Lower leg skin (tissue), 3 donors: ENCODE measurements at regions not wholly inside any gene's neighbourhood (a gene's known extent, or its start where the extent isn't known, plus 50 kb on each side); places are given as distances from the start of the nearest gene placed in this dataset.

Experiments used
- CTCF ChIP-seq, 3 donors: fragments of 450-650 bp; IDR thresholded peaks; one replicate each; pipeline ENCODE4 v1.5.1; 2016; ENCODE audit warnings: antibody characterized with exemption in 3 of 3, mild to moderate bottlenecking in 3 of 3, moderate library complexity in 2 of 3
- POLR2A ChIP-seq, 2 donors: fragments of 450-650 bp; IDR thresholded peaks; one replicate each; pipeline ENCODE4 v1.6.1; 2016 to 2017; ENCODE audit warnings: antibody characterized with exemption in 2 of 2, mild to moderate bottlenecking in 1 of 2, moderate library complexity in 1 of 2

GRCh38 chr2:217291259-217291658 lies 431.4 kb upstream of the TNP1 start:
- no peak for TF ChIP-seq CTCF (IDR thresholded peaks at IDR 0.05)
- no peak for TF ChIP-seq POLR2A (IDR thresholded peaks at IDR 0.05)
